A673 (cell line): ENCODE measurements at regions not wholly inside any gene's neighbourhood (a gene's known extent, or its start where the extent isn't known, plus 50 kb on each side); places are given as distances from the start of the nearest gene placed in this dataset.

Source experiments
- BruUV-seq: library from RNA; stranded (reverse); fragments of 400-500 nt; replicated peaks from 2 replicates; lab custom pipeline; 2021; lab: Mats Ljungman, UMichigan
- CTCF ChIA-PET: fragments of 300-600 bp; sonication (Branson Sonifier 250); formaldehyde crosslinking; loops from one replicate; lab custom pipeline; 2022; ENCODE audit warnings: antibody characterized with exemption; lab: Charles Lee
- POLR2A ChIA-PET: fragments of 300-600 bp; sonication (Branson Sonifier 250); formaldehyde crosslinking; loops from one replicate; lab custom pipeline; 2022; ENCODE audit warnings: antibody characterized with exemption; ENCODE audit not compliant: low non-redundant PET; lab: Charles Lee
- DNase-seq: peaks from one replicate; pipeline ENCODE4 v3.0.0-alpha.2; 2015; ENCODE audit warnings: low spot score
- H3K27ac ChIP-seq: fragments of 200-600 bp; sonication (generic); 2 replicates; pipeline ENCODE4 v1.5.1; 2016; ENCODE audit warnings: mixed run types, low read depth, mild to moderate bottlenecking, mixed read lengths, antibody characterized with exemption, low read length; ENCODE audit not compliant: poor library complexity, severe bottlenecking
- H3K27me3 ChIP-seq: fragments of 200-600 bp; sonication (generic); replicated peaks from 2 replicates; pipeline ENCODE4 v1.6.1; 2017; ENCODE audit warnings: mixed run types, low read depth, mild to moderate bottlenecking, mixed read lengths, antibody characterized with exemption, low read length; ENCODE audit not compliant: insufficient read depth, poor library complexity
- H3K36me3 ChIP-seq: fragments of 200-600 bp; sonication (generic); 2 replicates; pipeline ENCODE4 v1.6.1; 2016; ENCODE audit warnings: mixed run types, mild to moderate bottlenecking, mixed read lengths, antibody characterized with exemption, low read length; ENCODE audit not compliant: insufficient read depth, poor library complexity, severe bottlenecking
- H3K4me1 ChIP-seq: fragments of 200-600 bp; sonication (generic); 2 replicates; pipeline ENCODE4 v1.6.1; 2017; ENCODE audit warnings: mixed run types, mild to moderate bottlenecking, mixed read lengths, antibody characterized with exemption, low read length; ENCODE audit not compliant: insufficient read depth, poor library complexity, severe bottlenecking
- H3K4me3 ChIP-seq: fragments of 200-600 bp; sonication (generic); 2 replicates; pipeline ENCODE4 v1.5.1; 2016; ENCODE audit warnings: low read depth, mixed run types, mild to moderate bottlenecking, mixed read lengths, low read length; ENCODE audit not compliant: poor library complexity, severe bottlenecking
- H3K9me3 ChIP-seq: fragments of 200-600 bp; sonication (generic); 2 replicates; pipeline ENCODE4 v1.6.1; 2016; ENCODE audit warnings: mixed run types, low read depth, mild to moderate bottlenecking, mixed read lengths, antibody characterized with exemption, low read length; ENCODE audit not compliant: poor library complexity, severe bottlenecking
- EZH2 ChIP-seq: fragments of 200-600 bp; sonication (generic); IDR thresholded peaks from 2 replicates; pipeline ENCODE4 v1.6.1; 2017; ENCODE audit warnings: borderline replicate concordance, low read depth, mild to moderate bottlenecking, mixed read lengths, antibody characterized with exemption, low read length; ENCODE audit not compliant: poor library complexity, severe bottlenecking
- intact Hi-C: fragments of 100-400 bp; cut with micrococcal nuclease; formaldehyde crosslinking; loops from one replicate; pipeline ENCODE4 v1.10.0; 2022; ENCODE audit not compliant: unreplicated experiment
- TF ChIP-seq, protein P1 (sequence below): fragments of 300-800, 200-600 bp; sonication (generic); conservative IDR thresholded peaks from 2 replicates; pipeline ENCODE4 v1.5.1; 2017; ENCODE audit warnings: low read depth, mild to moderate bottlenecking, antibody characterized with exemption, low read length, moderate library complexity, mixed read lengths

DNA sequence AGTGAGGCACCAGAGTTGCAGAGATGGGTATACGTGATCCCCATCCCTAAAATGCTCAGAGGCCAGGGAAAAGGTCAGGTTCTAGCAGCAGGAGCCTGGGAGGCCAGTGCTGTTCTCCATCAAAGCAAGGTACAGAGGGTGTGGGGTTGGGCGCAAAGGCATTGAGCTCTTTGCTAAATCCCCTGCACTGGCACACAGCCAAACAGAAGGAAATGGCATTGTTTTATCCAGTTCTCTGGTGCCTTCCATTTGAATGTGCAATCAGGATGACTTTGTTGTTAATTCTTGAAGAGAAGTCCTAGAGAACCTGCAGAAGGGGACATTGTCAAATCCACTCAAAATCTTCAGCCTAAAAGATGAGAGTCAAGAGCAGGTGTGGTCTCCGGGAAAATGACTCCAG lies 111.3 kb upstream of the CHST15 start:
- ChIA-PET POLR2A (no interaction called here), CTCF (interaction anchor here (0.6 kb wide), 1 partner anchor 199 kb away, joined by 3 read pairs; no protein-coding TSS in a partner anchor)
- TF ChIP-seq, protein P1, sequence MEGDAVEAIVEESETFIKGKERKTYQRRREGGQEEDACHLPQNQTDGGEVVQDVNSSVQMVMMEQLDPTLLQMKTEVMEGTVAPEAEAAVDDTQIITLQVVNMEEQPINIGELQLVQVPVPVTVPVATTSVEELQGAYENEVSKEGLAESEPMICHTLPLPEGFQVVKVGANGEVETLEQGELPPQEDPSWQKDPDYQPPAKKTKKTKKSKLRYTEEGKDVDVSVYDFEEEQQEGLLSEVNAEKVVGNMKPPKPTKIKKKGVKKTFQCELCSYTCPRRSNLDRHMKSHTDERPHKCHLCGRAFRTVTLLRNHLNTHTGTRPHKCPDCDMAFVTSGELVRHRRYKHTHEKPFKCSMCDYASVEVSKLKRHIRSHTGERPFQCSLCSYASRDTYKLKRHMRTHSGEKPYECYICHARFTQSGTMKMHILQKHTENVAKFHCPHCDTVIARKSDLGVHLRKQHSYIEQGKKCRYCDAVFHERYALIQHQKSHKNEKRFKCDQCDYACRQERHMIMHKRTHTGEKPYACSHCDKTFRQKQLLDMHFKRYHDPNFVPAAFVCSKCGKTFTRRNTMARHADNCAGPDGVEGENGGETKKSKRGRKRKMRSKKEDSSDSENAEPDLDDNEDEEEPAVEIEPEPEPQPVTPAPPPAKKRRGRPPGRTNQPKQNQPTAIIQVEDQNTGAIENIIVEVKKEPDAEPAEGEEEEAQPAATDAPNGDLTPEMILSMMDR = no peak
- TF ChIP-seq EZH2 = no peak
- no peaks in the 10 kb centered on the region for H3K27me3 ChIP-seq
- intact Hi-C loops = no loop called here
- peak; percentile 25 for DNase-seq
- H3K4me3 ChIP-seq = no peak overlapping the region
- no peak overlapping the region for H3K27ac ChIP-seq
- H3K36me3 ChIP-seq = no peaks in the 10 kb centered on the region
- no TSS peak for BruUV-seq
- no peaks in the 10 kb centered on the region for H3K9me3 ChIP-seq
- no peaks in the 10 kb centered on the region for H3K4me1 ChIP-seq

DNA sequence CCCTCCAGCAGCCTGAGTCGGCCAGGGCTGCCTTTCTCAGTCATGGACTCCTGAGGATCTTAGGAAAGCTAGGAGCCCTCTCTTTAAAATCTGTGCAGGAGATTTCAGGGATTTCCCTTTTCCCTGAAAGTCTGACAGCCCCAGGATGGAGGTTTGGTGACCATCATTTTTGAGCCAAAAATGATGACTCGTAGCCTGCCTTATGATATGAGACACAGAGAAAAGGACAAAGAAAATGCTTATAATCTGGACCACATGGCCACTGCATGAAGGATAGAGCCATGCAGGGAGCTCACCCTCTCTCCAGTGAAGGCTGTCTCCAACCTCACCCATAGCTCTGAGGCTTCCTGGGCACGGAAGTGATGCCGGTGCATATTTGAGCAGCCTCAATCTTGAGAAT lies 106.6 kb upstream of the CHST15 start:
- DNase-seq = no peak
- ChIA-PET CTCF (interaction anchor here (0.5 kb wide), 1 partner anchor 85 kb away, joined by 3 read pairs; no protein-coding TSS in a partner anchor), POLR2A (no interaction called here)
- BruUV-seq = no TSS peak
- Histone ChIP-seq H3K36me3 (no peaks in the 10 kb centered on the region), H3K4me1 (no peaks in the 10 kb centered on the region), H3K27ac (no peak overlapping the region), H3K4me3 (no peak overlapping the region), H3K27me3 (no peaks in the 10 kb centered on the region), H3K9me3 (no peaks in the 10 kb centered on the region)
- no peak for TF ChIP-seq EZH2
- TF ChIP-seq, protein P1 = no peak
- intact Hi-C loops = no loop called here

DNA sequence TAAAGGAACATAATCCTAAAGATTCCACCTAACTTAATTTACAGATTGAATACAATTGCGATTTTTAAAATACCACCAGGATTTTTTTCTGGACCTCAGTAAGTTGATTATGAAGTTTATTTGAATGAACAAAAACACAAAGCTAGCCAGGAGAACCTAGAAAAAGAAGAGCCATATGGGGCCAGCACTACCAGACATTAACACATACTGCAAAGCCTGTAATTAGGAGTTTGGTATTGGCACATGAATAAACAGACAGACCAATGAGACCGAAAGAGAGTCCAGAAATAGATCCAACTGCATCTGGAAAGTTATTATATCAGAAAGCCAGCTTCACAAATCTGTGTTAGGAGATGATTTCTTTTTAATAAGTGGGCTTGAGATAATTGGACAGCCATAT lies 105.5 kb upstream of the CHST15 start:
- Histone ChIP-seq H3K4me1 (no peaks in the 10 kb centered on the region), H3K27ac (no peak overlapping the region), H3K4me3 (no peak overlapping the region), H3K27me3 (no peaks in the 10 kb centered on the region), H3K9me3 (no peaks in the 10 kb centered on the region), H3K36me3 (no peaks in the 10 kb centered on the region)
- intact Hi-C loops = no loop called here
- BruUV-seq = no TSS peak
- no peak for DNase-seq
- ChIA-PET POLR2A (no interaction called here), CTCF (no interaction called here)
- TF ChIP-seq EZH2 = no peak
- TF ChIP-seq, protein P1 = no peak
